ENCODE measurements at regions not wholly inside any gene's neighbourhood (a gene's known extent, or its start where the extent isn't known, plus 50 kb on each side); places are given as distances from the start of the nearest gene placed in this dataset.

- no peak for TF ChIP-seq ZNF138 (CRISPR knock-in tag; IDR thresholded peaks at IDR 0.05; ENCODE audit: low read depth)
- no peak for TF ChIP-seq POLR2AphosphoS5 (IDR thresholded peaks at IDR 0.05; ENCODE audit: low read depth, low read length)
- peak; percentile 28 for TF ChIP-seq ZNF407 (CRISPR knock-in tag; IDR thresholded peaks at IDR 0.05; ENCODE audit: not compliant biosample characterization)
- TF ChIP-seq BRCA1 (CRISPR knock-in tag; IDR thresholded peaks at IDR 0.05), result 0 out of 2 replicates have a peak, but pooled peaks have one; percentile 60
- no peak; the same call in 1 of the 2 replicates for TF ChIP-seq EZH2 (conservative IDR thresholded peaks at IDR 0.05; ENCODE audit: low read depth, low read length)
- TF ChIP-seq SMARCC2 (IDR thresholded peaks at IDR 0.05), result no peak
- no peak for TF ChIP-seq MNT (IDR thresholded peaks at IDR 0.05)
- TF ChIP-seq ZNF232 (CRISPR knock-in tag; IDR thresholded peaks at IDR 0.05; ENCODE audit: borderline replicate concordance), result no peak
- TF ChIP-seq TMF1 (CRISPR knock-in tag; IDR thresholded peaks at IDR 0.05; ENCODE audit: low read depth), result no peak
- no peak for TF ChIP-seq ZNF878 (CRISPR knock-in tag; IDR thresholded peaks at IDR 0.05)
- TF ChIP-seq MAF1 (CRISPR knock-in tag; IDR thresholded peaks at IDR 0.05; ENCODE audit: borderline replicate concordance), result no peak
- TF ChIP-seq YY1 (IDR thresholded peaks at IDR 0.05; ENCODE audit: insufficient read depth, insufficient replicate concordance, low read depth, low read length), result no peak
- no peak for TF ChIP-seq EP300 (IDR thresholded peaks at IDR 0.05; ENCODE audit: low read depth in 2 of 2, low read length in 2 of 2)
- TF ChIP-seq EP300 (CRISPR knock-in tag; IDR thresholded peaks at IDR 0.05; ENCODE audit: borderline replicate concordance), result no peak
- no peak for TF ChIP-seq JUND (CRISPR knock-in tag; IDR thresholded peaks at IDR 0.05)
These were observed 124.7 kb upstream of the C11orf58 start for GRCh38 chr11:16613512-16614381.
